Tibial nerve (tissue), 3 donors: ENCODE measurements at regions not wholly inside any gene's neighbourhood (a gene's known extent, or its start where the extent isn't known, plus 50 kb on each side); places are given as distances from the start of the nearest gene placed in this dataset.

Experiments
- POLR2A ChIP-seq, 2 donors: fragments of 450-650 bp; IDR thresholded peaks; one replicate each; pipeline ENCODE4 v1.6.1; 2017; ENCODE audit warnings: antibody characterized with exemption in 2 of 2, mild to moderate bottlenecking in 2 of 2, moderate library complexity in 2 of 2
- TF ChIP-seq, protein P1 (sequence below), 5 experiments: fragments of 200-600 bp in 3 of 5; fragments of 450-650 bp in 2 of 5; sonication (generic) in 3 of 5; IDR thresholded peaks; one replicate each; pipeline ENCODE4 v1.5.1; 2016 to 2019; ENCODE audit warnings: antibody characterized with exemption in 5 of 5, mild to moderate bottlenecking in 3 of 5, moderate library complexity in 2 of 5

DNA sequence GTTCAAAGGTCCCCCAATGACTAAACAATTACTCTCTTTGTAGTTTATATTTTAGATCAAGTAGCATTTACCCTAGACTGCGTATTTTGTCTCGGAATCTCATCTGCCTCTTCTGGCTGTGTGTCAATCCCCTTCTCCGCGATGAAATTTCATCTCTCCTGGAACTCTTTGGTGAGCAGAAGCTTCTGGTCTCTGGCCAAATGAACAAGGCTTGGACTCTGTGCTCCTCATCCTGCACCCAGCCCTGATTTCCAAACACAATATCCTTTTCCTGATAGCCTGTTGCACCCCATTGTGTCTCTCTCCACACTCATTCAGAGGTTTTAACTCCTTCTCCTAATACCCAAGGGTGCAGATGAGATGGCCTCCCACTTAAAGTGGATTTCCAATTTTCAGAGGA lies 609.4 kb upstream of the CDH5 start:
- TF ChIP-seq, protein P1, sequence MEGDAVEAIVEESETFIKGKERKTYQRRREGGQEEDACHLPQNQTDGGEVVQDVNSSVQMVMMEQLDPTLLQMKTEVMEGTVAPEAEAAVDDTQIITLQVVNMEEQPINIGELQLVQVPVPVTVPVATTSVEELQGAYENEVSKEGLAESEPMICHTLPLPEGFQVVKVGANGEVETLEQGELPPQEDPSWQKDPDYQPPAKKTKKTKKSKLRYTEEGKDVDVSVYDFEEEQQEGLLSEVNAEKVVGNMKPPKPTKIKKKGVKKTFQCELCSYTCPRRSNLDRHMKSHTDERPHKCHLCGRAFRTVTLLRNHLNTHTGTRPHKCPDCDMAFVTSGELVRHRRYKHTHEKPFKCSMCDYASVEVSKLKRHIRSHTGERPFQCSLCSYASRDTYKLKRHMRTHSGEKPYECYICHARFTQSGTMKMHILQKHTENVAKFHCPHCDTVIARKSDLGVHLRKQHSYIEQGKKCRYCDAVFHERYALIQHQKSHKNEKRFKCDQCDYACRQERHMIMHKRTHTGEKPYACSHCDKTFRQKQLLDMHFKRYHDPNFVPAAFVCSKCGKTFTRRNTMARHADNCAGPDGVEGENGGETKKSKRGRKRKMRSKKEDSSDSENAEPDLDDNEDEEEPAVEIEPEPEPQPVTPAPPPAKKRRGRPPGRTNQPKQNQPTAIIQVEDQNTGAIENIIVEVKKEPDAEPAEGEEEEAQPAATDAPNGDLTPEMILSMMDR (IDR thresholded peaks at IDR 0.05): no peak
- no peak for TF ChIP-seq POLR2A (IDR thresholded peaks at IDR 0.05)
